WTC11 (cell line): ENCODE measurements at regions not wholly inside any gene's neighbourhood (a gene's known extent, or its start where the extent isn't known, plus 50 kb on each side); places are given as distances from the start of the nearest gene placed in this dataset.

Experiments used
- ATAC-seq: fragments of 200-7000 bp; cut with Tn5 transposase; 2 replicates; pipeline ENCODE4 v1.10.0; 2021; ENCODE audit warnings: mild to moderate bottlenecking, moderate library complexity
- CTCF ChIA-PET: fragments of 300-600 bp; sonication (Branson Sonifier 250); formaldehyde crosslinking; loops from one replicate; lab custom pipeline; 2021; ENCODE audit warnings: antibody characterized with exemption; lab: Charles Lee
- POLR2A ChIA-PET: fragments of 350-600 bp; sonication (Branson Sonifier 250); formaldehyde crosslinking; loops from one replicate; lab custom pipeline; 2021; ENCODE audit warnings: antibody characterized with exemption; lab: Charles Lee
- DNase-seq: peaks from one replicate; pipeline ENCODE4 v3.0.0; 2021; ENCODE audit warnings: low spot score
- H3K27ac Mint-ChIP-seq: 2 replicates; pipeline ENCODE4 v1.8.0; 2021; ENCODE audit warnings: mixed read lengths
- H3K27me3 Mint-ChIP-seq: 2 replicates; pipeline ENCODE4 v1.8.0; 2021; ENCODE audit warnings: low read depth, mild to moderate bottlenecking, moderate library complexity, mixed read lengths
- H3K36me3 Mint-ChIP-seq: 2 replicates; pipeline ENCODE4 v1.8.0; 2021; ENCODE audit warnings: mixed read lengths
- H3K4me1 Mint-ChIP-seq: 2 replicates; pipeline ENCODE4 v1.8.0; 2022; ENCODE audit warnings: mixed read lengths
- H3K4me3 Mint-ChIP-seq: 2 replicates; pipeline ENCODE4 v1.8.0; 2021; ENCODE audit warnings: mild to moderate bottlenecking, moderate library complexity, mixed read lengths
- H3K9me3 Mint-ChIP-seq: 2 replicates; pipeline ENCODE4 v1.8.0; 2021; ENCODE audit warnings: mixed read lengths
- ATF6 ChIP-seq: sonication (generic); formaldehyde crosslinking; IDR thresholded peaks from 2 replicates; pipeline ENCODE4 v1.8.1; 2023; ENCODE audit warnings: mild to moderate bottlenecking, missing genetic modification reagents
- E2F1 ChIP-seq: sonication (generic); formaldehyde crosslinking; IDR thresholded peaks from 2 replicates; pipeline ENCODE4 v1.8.0; 2022; ENCODE audit warnings: mild to moderate bottlenecking, missing genetic modification reagents
- ELF4 ChIP-seq: sonication (generic); formaldehyde crosslinking; IDR thresholded peaks from 2 replicates; pipeline ENCODE4 v1.8.1; 2022; ENCODE audit warnings: low read depth, mild to moderate bottlenecking, moderate library complexity, missing genetic modification reagents
- ERG ChIP-seq: fragments of 250-450 bp; sonication (Bioruptor Pico); IDR thresholded peaks from 2 replicates; pipeline ENCODE4 v1.8.0; 2021; ENCODE audit warnings: mild to moderate bottlenecking
- GABPB1 ChIP-seq: sonication (generic); formaldehyde crosslinking; IDR thresholded peaks from 2 replicates; pipeline ENCODE4 v1.8.1; 2023; ENCODE audit warnings: mild to moderate bottlenecking, missing genetic modification reagents
- HMGXB4 ChIP-seq: sonication (generic); formaldehyde crosslinking; IDR thresholded peaks from 2 replicates; pipeline ENCODE4 v1.8.1; 2023; ENCODE audit warnings: mild to moderate bottlenecking, moderate library complexity, missing genetic modification reagents
- IRF1 ChIP-seq: sonication (generic); formaldehyde crosslinking; IDR thresholded peaks from 2 replicates; pipeline ENCODE4 v1.8.0; 2023; ENCODE audit warnings: missing genetic modification reagents
- JUN ChIP-seq: sonication (generic); formaldehyde crosslinking; IDR thresholded peaks from 2 replicates; pipeline ENCODE4 v1.8.0; 2023; ENCODE audit warnings: mild to moderate bottlenecking, missing genetic modification reagents
- NR2C2 ChIP-seq: sonication (generic); formaldehyde crosslinking; IDR thresholded peaks from 2 replicates; pipeline ENCODE4 v1.8.0; 2022; ENCODE audit warnings: mild to moderate bottlenecking, missing genetic modification reagents
- PRDM15 ChIP-seq: sonication (generic); formaldehyde crosslinking; IDR thresholded peaks from 2 replicates; pipeline ENCODE4 v1.8.0; 2022; ENCODE audit warnings: missing genetic modification reagents
- SMAD4 ChIP-seq: sonication (generic); formaldehyde crosslinking; IDR thresholded peaks from 2 replicates; pipeline ENCODE4 v1.8.0; 2022; ENCODE audit warnings: mild to moderate bottlenecking, missing genetic modification reagents
- STAT6 ChIP-seq: sonication (generic); formaldehyde crosslinking; conservative IDR thresholded peaks from 2 replicates; pipeline ENCODE4 v1.8.1; 2023; ENCODE audit warnings: mild to moderate bottlenecking, low read depth, missing genetic modification reagents, moderate library complexity
- ZNF416 ChIP-seq: fragments of 250-450 bp; sonication (Bioruptor Pico); IDR thresholded peaks from 2 replicates; pipeline ENCODE4 v1.9.0; 2021; ENCODE audit warnings: mild to moderate bottlenecking, inconsistent platforms
- ZNF512 ChIP-seq: sonication (generic); formaldehyde crosslinking; IDR thresholded peaks from 2 replicates; pipeline ENCODE4 v1.8.1; 2022; ENCODE audit warnings: missing genetic modification reagents, borderline replicate concordance
- ZSCAN18 ChIP-seq: fragments of 250-450 bp; sonication (Bioruptor Pico); IDR thresholded peaks from 2 replicates; pipeline ENCODE4 v2.1.2; 2022; ENCODE audit warnings: mild to moderate bottlenecking, moderate library complexity

GRCh38 chr10:83229991-83230390 lies 909.3 kb upstream of the GHITM start (continued):
- TF ChIP-seq ZNF512 (no peak), GABPB1 (no peak), NR2C2 (CRISPR knock-in tag) (no peak), HMGXB4 (CRISPR knock-in tag) (no peak), ZSCAN18 (CRISPR knock-in tag) (no peak), ATF6 (no peak)
- TF ChIP-seq, all 79 proteins: peak for 0

GRCh38 chr10:83233691-83234090 lies 905.6 kb upstream of the GHITM start:
- ChIA-PET CTCF (no interaction called here), POLR2A (no interaction called here)
- DNase-seq = no peak
- TF ChIP-seq SMAD4 (CRISPR knock-in tag) (no peak), PRDM15 (no peak), IRF1 (CRISPR knock-in tag) (no peak), E2F1 (CRISPR knock-in tag) (no peak), ELF4 (CRISPR knock-in tag) (no peak), ZNF416 (CRISPR knock-in tag) (no peak), ZSCAN18 (CRISPR knock-in tag) (no peak), STAT6 (CRISPR knock-in tag) (no peak), ERG (CRISPR knock-in tag) (no peak), JUN (no peak)

More at GRCh38 chr10:83233691-83234090, 905.6 kb upstream of the GHITM start:
- no peak for ATAC-seq
- Mint-ChIP-seq H3K36me3 (no peaks in the 10 kb centered on the region), H3K9me3 (no peaks in the 10 kb centered on the region), H3K27ac (no peak overlapping the region), H3K27me3 (no peaks in the 10 kb centered on the region), H3K4me1 (peaks cover 5% of the 10 kb centered on the region), H3K4me3 (no peak overlapping the region)
